Omental fat pad (tissue), 3 donors: ENCODE measurements at regions not wholly inside any gene's neighbourhood (a gene's known extent, or its start where the extent isn't known, plus 50 kb on each side); places are given as distances from the start of the nearest gene placed in this dataset.

Experiments
- ATAC-seq: fragments of 150-250 bp; one replicate; pipeline ENCODE4 v1.9.1; 2016; ENCODE audit warnings: mild to moderate bottlenecking, moderate library complexity; ENCODE audit not compliant: low FRiP score
- DNase-seq: peaks from one replicate; pipeline ENCODE4 v3.0.0-alpha.2; 2019; ENCODE audit warnings: low spot score
- TF ChIP-seq, protein P1 (sequence below), 3 donors: fragments of 450-650 bp; IDR thresholded peaks; one replicate each; pipeline ENCODE4 v1.5.1; 2016 to 2017; ENCODE audit warnings: antibody characterized with exemption in 3 of 3, mild to moderate bottlenecking in 3 of 3, moderate library complexity in 2 of 3

DNA sequence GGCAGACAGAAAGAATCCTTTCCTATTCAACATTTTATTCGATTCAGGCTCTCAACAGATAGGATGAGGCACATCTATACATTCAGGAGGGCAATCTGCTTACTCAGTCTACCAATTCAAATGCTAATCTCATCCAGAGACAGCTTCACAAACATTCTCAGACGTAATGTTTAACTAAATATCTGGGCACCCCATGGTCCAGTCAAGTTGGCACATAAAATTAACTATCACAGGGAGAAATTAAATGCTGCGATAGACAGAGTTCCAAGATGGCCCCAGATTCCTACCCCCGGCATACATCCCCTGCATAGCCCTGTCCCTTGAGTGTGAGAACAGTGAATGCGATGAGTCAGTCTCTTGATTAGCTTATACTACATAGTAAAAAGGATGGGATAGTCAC is 184.3 kb downstream of the FGFR2 start:
- no peak for DNase-seq
- TF ChIP-seq, protein P1, sequence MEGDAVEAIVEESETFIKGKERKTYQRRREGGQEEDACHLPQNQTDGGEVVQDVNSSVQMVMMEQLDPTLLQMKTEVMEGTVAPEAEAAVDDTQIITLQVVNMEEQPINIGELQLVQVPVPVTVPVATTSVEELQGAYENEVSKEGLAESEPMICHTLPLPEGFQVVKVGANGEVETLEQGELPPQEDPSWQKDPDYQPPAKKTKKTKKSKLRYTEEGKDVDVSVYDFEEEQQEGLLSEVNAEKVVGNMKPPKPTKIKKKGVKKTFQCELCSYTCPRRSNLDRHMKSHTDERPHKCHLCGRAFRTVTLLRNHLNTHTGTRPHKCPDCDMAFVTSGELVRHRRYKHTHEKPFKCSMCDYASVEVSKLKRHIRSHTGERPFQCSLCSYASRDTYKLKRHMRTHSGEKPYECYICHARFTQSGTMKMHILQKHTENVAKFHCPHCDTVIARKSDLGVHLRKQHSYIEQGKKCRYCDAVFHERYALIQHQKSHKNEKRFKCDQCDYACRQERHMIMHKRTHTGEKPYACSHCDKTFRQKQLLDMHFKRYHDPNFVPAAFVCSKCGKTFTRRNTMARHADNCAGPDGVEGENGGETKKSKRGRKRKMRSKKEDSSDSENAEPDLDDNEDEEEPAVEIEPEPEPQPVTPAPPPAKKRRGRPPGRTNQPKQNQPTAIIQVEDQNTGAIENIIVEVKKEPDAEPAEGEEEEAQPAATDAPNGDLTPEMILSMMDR (IDR thresholded peaks at IDR 0.05): no peak
- ATAC-seq: no peak

DNA sequence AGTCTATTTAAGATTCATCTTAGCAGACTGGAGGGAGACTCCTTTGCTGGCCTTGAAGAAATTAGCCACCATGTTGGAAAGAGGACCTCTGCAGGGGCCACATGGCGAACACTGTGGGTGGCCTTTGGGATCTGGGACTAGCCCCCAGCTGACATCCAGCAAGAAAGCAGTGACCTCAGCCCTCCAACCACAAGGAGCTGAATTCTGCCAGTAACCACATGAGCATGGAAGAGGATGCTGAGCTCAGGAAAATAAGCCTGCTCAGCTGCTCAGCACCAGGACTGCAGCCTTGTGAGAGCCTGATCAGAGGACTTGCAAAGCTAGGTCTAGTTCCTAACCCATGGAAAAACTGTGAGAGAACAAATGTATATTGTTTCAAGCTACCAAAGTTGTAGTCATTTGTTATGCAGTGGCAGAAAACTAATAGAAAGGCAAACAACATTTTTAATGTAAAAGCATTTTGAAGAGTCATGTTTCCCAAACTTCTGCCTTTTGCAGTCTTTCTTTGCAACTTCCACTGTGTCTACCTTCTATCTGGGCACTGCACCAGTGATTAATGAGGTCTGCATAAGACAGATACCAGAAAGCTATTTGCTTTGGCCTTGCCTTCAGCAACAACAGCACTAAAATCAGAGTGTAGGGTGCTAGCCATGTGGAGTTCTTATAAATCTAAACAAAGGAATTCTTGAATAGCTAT is 183.7 kb downstream of the FGFR2 start:
- no peak for ATAC-seq
- TF ChIP-seq, protein P1 (IDR thresholded peaks at IDR 0.05): no peak
- no peak for DNase-seq

DNA sequence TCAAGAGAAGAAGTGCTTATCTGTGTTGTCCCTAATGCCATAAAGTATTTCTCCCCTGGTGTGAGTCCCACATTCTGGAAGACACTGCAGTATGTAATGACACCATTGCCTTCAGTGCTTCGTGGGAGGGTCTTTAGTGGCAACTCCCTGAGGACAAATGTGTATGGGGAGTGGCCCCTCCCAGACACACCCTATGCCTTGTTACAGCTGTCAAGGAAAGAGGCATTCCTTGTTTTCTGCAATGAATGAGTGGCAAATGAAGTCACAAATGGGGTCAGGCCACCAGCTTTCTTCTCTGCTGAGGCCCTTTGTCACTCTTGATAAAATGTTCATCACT is 183.2 kb downstream of the FGFR2 start:
- DNase-seq (no peak), ATAC-seq (no peak)
- TF ChIP-seq, protein P1 (IDR thresholded peaks at IDR 0.05): no peak

DNA sequence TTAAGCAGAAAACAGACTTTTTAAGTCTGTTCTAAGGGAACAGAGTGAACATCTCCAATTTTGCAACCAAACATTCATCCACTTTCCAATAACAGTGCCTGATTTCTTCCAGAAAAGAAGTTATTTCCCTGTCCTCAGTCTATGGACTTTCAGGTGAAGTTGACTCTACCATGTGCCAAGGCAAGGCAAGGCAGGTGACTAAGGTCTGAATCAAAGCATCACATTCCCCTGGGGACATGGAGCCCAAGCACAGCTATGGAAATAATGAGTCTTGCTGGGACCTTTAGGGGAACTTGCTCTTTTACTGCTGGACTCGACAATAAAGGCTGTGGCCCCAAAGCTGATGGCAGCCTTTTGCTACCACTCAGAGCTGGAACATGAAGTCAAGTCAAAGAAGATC is 182.2 kb downstream of the FGFR2 start:
- DNase-seq (no peak), ATAC-seq (no peak)
- TF ChIP-seq, protein P1 (IDR thresholded peaks at IDR 0.05): no peak

DNA sequence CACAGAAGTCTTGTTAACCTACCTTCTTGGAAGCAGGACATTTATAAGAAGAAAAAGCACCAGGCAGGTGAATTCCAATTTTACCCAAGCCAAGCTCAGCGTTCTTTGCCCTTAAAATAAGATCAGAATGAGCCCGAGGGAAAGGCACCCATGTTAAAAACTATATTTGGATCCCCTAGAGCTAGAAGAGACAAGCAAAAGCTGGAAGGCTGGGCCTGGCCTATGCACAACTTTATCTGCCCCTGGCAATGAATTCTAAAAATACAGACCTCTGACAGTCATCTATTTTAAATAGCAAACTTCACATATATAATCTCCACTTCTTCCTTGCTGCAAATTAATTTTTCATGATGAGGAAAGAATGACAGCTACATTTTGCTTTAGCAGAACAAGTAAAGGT is 180.9 kb downstream of the FGFR2 start:
- DNase-seq (no peak), ATAC-seq (no peak)
- TF ChIP-seq, protein P1 (IDR thresholded peaks at IDR 0.05): no peak

DNA sequence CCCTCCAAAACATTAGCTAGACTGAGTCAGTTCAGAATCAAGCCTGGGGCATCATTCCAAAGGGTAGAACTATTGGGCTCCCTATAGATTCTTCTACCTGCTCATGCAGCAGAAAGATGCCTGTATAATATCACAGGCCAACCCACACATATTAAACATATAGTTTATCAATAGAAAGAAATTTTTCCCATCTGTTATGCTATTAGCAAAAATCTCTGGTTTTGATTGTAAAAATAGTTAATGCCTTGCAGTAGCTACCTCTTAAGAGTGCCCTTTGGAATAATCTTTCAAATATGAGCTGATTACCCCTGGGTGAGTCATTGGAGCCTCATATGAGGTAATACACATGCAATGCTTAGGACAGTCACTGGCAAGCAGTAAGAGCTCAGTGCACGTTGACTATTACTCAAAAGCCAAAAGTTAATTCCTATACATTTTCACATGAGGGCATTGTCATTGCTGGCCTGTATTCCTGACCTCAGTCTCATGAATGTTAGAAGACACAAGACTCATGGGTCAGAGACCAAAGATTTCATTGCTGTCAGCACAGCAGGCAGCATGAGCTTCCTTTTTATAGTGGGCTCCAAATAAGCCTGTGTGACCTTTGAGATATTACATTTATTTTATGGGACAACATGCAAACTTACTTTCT is 180.0 kb downstream of the FGFR2 start:
- no peak for DNase-seq
- TF ChIP-seq, protein P1 (IDR thresholded peaks at IDR 0.05): no peak
- ATAC-seq: no peak

DNA sequence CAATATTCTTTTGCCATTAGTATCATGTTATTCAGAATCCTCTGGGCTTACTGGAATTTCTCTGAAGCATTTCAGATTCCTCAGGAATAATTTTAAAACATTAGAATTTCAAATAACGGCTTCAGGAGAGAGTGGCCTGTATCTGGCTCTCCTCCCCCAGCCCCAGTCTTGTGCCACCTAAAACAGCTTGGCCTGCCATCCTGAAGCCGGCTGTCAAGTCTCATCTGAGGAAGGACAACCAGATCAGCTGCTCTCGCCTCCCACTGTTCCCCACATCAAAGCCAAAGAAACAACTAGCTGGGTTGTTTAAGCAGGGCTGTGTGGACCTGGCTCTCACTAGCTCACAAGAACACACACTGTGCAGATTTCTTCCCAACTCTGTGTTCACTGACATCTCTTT is 178.2 kb downstream of the FGFR2 start:
- TF ChIP-seq, protein P1 (IDR thresholded peaks at IDR 0.05): no peak
- DNase-seq (no peak), ATAC-seq (no peak)
